ENCODE measurements at regions not wholly inside any gene's neighbourhood (a gene's known extent, or its start where the extent isn't known, plus 50 kb on each side); places are given as distances from the start of the nearest gene placed in this dataset.
"Not testable (repeated sequence)": the region's sequence is repeated elsewhere in the genome, so short reads cannot be mapped to it uniquely, and the experiment has no call there.

GRCh38 chr10:84015877-84016595 lies 123.3 kb upstream of the GHITM start:
- FAIRE-seq: no peak
- DNase-seq (ENCODE audit: low spot score): no peak

- FAIRE-seq (no peak), DNase-seq (ENCODE audit: low spot score) (no peak)
Observed at GRCh38 chr10:84018826-84019225, 120.5 kb upstream of the GHITM start.

DNA sequence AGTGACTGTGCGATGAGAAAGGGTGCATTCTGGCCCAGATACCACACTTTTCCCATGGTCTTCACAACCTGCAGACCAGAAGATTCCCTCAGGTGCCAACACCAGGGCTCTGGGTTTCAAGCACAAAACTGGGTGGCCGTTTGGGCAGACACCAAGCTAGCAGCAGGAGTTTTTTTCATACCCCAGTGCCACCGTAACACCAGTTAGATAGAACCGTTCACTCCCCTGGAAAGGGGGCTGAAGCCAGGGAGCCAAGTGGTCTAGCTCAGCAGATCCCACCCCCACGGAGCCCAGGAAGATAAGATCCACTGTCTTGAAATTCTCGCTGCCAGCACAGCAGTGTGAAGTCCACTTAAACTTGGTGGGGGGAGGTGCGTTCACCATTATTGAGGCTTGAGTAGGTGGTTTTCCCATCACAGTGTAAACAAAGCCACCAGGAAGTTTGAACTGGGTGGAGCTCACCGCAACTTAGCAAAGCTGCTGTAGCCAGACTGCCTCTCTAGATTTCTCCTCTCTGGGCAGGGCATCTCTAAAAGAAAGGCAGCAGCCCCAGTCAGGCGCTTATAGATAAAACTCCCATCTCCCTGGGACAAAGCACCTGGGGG lies 119.4 kb upstream of the GHITM start:
- not testable (repeated sequence) for FAIRE-seq; DNase-seq (ENCODE audit: low spot score)

- peak; percentile 31 for DNase-seq (ENCODE audit: low spot score)
- no peak for FAIRE-seq
Observed at GRCh38 chr10:84026821-84027257, 112.5 kb upstream of the GHITM start.

GRCh38 chr10:84029840-84030239 lies 109.5 kb upstream of the GHITM start:
- DNase-seq (ENCODE audit: low spot score): no peak
- no peak for FAIRE-seq

DNA sequence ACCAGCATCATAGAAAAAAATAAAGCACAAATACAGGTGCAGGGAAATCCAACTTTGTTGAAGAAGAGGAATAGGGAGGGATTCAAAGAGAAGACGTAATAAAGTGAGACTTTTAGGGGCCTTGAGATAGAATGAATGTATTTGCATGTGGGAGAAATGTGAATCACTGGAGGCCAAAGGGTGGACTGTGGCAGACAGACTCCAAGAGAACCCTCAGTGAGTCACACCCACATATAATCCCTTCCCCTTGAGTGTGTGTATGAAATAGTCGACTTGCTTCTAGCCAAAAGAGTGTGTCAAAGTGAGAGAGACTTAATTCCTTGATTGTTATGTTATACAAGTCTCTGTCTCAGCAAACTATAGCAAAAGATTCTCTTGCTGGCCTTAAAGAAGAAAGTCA lies 101.3 kb upstream of the GHITM start:
- FAIRE-seq (no peak), DNase-seq (ENCODE audit: low spot score) (no peak)

GRCh38 chr10:84039957-84040356 lies 99.4 kb upstream of the GHITM start:
- DNase-seq (ENCODE audit: low spot score) (no peak), FAIRE-seq (no peak)

DNA sequence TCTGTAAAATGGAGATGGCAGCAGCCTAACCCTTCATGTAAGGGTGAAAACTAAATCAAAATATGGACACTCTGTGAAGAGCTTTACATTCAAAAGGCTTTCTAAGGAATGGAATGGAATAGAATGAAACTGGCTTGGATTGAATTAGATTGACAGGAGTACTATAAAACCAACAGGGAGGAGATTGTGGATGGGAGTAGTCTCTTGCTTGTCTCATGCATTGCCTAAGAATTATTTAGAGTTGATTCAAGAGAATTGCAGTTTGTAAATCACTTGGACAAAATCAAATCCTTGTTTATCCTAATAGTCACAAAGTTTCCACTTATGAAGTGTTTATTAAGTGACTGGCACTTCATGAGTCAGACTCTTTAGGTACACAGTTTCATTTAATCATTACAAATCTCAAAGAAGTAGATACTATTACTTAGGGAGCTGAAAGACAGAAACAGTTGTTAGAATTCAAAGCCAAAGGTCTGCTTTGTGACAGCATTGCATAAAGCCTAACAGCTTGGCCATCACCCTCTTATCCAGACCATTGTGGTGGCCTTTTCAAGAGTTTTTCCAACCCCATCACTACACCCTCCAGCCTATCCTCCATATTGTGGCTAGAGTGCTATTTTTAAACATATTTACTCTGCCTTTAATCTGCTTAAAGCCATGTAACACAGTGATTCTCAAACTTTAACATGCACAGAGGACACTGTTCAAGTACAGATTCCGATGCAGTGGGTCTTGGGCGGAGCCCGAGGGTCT lies 91.9 kb upstream of the GHITM start:
- DNase-seq (ENCODE audit: low spot score): no peak
- no peak for FAIRE-seq

DNA sequence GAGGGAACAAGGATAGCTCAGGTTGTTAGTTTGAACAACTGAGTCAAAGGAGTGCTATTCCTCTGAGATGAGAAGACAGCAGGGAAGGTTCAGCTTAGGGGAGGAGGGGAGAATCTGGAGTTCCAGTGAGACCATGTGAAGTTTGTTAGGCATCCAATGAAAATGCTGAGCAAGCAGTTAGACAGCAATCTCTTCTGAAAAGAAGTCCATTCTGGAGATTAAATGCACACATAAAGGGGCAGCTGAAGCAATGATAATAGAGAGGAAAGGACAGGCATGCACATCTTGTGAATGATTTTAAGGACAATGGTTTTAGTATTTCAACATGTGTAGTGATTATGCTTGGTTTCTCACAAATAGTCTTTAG lies 89.7 kb upstream of the GHITM start:
- no peak for FAIRE-seq
- DNase-seq (ENCODE audit: low spot score): no peak

DNA sequence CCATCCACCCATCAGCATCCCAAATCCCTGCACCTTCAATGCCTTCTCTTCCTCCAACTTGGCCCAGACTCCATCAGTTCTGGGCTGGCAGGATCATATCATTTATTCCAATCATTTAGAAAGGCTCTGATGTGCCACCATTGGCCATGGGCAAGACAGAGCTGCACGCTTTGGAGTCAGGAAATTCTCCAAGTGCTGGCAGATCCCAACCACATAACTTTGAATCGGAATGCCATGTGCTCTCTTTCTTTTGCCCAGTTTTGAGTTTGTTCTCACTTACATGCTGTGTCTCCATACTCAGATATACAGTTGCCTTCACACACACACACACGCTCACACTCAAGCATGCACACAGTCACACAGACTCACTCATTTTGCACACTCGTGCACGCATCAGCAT lies 85.7 kb upstream of the GHITM start:
- FAIRE-seq: no peak
- DNase-seq (ENCODE audit: low spot score): no peak

DNA sequence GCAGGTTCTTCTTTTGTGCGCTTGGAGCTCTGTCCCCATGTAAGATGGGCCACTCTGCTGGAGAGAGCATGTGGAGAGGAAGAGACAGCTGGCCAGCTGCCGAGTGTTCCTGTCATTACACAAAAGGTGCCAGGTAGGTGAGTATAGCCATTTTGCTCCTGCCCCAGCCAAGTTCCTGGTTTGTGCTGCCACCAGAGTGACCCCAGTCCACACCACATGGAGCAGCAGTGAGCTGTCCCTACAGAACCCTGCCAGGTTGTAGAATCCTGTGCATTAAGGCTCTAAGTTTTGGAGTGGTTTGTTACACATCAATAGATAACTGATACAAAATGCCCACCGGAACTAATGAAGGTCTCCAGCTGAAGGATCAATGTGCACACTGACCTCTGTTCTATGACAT lies 84.6 kb upstream of the GHITM start:
- DNase-seq (ENCODE audit: low spot score): no peak
- no peak for FAIRE-seq

- DNase-seq (ENCODE audit: low spot score) (no peak), FAIRE-seq (no peak)
Observed at GRCh38 chr10:84059526-84059925, 79.8 kb upstream of the GHITM start.

- DNase-seq (ENCODE audit: low spot score) (no peak), FAIRE-seq (no peak)
Observed at GRCh38 chr10:84063440-84063839, 75.9 kb upstream of the GHITM start.

- FAIRE-seq (peak; percentile 55), DNase-seq (ENCODE audit: low spot score) (no peak)
Observed at GRCh38 chr10:84065804-84066601, 73.3 kb upstream of the GHITM start.

- FAIRE-seq (no peak), DNase-seq (ENCODE audit: low spot score) (no peak)
Observed at GRCh38 chr10:84074521-84074920, 64.8 kb upstream of the GHITM start.

DNA sequence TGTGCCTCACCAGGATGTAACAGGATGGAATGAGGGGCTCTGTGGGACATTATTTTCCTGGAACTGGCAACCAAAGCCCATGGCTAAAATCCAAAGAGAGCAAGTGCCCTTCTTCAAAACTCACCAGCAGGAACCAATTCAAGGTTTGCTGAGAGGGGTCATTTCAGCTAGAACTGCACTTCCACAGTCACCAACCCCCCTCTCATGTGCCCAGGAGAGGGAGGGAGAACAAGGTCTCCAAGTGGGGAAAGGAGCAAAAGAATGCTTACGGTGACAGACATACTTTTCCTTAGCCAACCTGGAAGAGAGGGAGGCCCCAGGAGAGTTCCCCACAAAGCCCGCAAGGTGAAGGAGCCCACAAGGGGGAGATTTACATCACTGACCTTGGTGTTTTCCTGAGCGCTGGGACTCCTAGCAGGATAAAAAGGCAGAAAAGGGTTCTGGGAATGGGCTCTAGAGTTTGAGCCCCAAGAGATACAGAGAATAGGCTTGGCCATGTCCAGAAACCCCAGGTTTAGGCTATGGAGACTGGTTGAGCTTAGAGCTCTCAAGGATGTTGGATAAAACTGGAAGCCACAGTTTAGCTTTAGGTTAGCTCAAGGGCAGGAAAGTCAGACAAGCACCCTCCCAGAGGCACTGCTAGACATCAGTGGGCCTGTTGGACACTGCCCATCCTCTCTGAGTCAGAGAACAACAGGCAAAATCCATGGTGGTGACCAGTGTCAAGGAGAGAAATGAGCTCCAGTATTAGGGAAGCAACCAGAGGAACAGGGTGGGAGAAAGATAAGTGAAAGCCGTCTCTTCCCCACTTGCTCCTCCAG lies 63.9 kb upstream of the GHITM start:
- FAIRE-seq (no peak), DNase-seq (ENCODE audit: low spot score) (no peak)

DNA sequence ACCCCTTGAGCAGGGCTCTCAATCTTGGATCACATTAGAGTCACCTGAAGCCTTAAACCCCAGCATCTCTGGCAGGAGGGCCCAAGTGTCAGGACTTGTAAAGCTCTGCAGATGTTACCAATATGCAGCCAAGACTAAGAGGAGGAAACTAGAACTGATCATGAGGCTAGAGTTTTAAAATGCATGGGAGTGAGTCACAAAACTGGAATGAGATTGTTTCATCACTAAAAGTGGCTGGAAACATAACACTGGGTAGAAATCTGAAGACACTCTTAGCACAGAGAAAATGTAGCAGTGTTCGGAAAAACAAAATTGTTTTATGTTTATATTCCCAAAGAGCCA lies 63.3 kb upstream of the GHITM start:
- FAIRE-seq (no peak), DNase-seq (ENCODE audit: low spot score) (peak; percentile 63)

DNA sequence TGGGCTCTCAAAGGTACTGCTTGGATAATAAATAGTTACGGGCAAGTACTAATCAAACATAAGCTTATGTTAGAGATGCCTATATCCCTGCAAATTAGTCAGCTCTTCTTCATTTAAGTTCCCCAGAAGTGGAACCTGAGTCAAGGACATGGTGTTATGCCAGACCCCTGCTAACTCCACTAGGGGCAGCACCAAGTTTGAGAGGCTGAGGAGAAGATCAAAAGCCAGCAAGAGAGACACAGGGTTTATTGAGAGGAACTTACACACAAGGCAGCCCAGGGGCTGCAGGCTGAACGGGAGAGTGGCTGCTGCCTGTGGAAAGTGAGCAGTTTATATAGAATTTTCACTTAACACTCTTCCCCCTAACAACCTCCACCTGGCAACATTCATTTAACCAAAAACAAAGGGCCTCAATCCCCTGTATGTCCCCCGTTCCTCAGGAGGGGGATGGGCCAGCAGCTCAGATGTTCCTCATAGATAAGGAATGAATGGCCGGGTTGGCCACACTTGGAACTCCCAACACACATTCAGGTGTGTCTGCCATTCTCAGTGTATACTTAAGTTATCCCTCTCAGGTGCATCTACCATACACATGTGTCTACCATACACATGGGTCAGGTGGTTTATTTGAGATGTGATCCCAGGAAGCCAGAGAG lies 62.6 kb upstream of the GHITM start:
- no peak for FAIRE-seq
- DNase-seq (ENCODE audit: low spot score): peak; percentile 52

DNA sequence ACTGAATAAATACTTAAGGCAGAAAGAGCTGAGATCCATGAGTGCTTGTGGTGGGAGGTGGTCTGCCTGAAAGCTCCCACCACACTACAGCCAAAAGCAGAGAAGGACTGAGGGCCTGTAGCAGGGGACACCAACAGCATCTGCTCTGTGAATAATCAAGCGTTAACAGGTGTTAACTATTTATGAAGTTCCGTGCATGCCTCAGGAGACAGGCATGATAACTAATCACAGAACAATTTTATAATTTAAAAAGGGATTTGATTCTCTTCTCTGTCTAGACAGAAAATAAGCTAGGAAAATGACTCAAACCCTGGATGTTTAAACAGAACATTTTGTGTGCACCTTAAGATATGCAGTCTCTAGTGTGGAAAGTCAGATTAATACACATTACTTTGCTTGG lies 61.5 kb upstream of the GHITM start:
- FAIRE-seq: no peak
- no peak for DNase-seq (ENCODE audit: low spot score)

DNA sequence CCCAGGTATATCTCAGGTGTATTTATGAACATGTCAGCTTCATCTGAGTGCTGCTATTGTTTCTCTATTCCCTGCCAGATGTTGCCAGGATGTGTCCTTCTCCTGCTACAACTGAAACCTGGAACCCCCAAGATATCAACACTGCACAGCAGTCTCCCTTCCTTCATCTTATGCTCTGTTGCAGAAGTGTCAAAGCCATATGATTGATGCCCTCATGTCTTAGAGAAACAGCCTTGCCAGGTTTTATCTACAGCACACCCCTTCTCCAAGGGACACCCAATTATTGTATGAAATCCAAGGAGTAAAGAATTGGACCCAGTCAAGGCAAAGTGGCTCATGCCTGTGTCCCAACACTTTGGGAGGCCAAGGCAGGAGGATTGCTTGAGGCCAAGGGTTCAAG lies 60.5 kb upstream of the GHITM start:
- FAIRE-seq (no peak), DNase-seq (ENCODE audit: low spot score) (no peak)

GRCh38 chr10:84084342-84084741 lies 55.0 kb upstream of the GHITM start:
- DNase-seq (ENCODE audit: low spot score) (no peak), FAIRE-seq (no peak)
